Suppressor macrophage (primary cell): ENCODE measurements at regions not wholly inside any gene's neighbourhood (a gene's known extent, or its start where the extent isn't known, plus 50 kb on each side); places are given as distances from the start of the nearest gene placed in this dataset.

Source experiments
- DNase-seq, 4 experiments: peaks; one replicate each; pipeline ENCODE4 v3.0.0-alpha.2; 2020 to 2022

GRCh38 chr1:101290922-101291561 lies 54.2 kb downstream of the S1PR1 start:
- DNase-seq: no peak

- peak; percentile 77 to 90 (median 86) for DNase-seq
Measured at GRCh38 chr1:101291562-101292380, 55.0 kb downstream of the S1PR1 start.

- peak; percentile 18 to 42 (median 34) for DNase-seq
Measured at GRCh38 chr1:101293461-101294051, 56.7 kb downstream of the S1PR1 start.

GRCh38 chr1:101295209-101295608 lies 58.4 kb downstream of the S1PR1 start:
- DNase-seq: no peak

GRCh38 chr1:101298663-101299062 lies 61.8 kb downstream of the S1PR1 start:
- DNase-seq: no peak

- DNase-seq: no peak
Measured at GRCh38 chr1:101299141-101299540, 62.3 kb downstream of the S1PR1 start.

GRCh38 chr1:101299710-101300109 lies 62.9 kb downstream of the S1PR1 start:
- DNase-seq: no peak

- no peak for DNase-seq
Measured at GRCh38 chr1:101300916-101301315, 64.1 kb downstream of the S1PR1 start.

GRCh38 chr1:101301446-101302057 lies 64.7 kb downstream of the S1PR1 start:
- no peak for DNase-seq

- DNase-seq: no peak
Measured at GRCh38 chr1:101302831-101303511, 66.2 kb downstream of the S1PR1 start.

GRCh38 chr1:101307985-101308689 lies 71.3 kb downstream of the S1PR1 start:
- no peak for DNase-seq

- DNase-seq: no peak
Measured at GRCh38 chr1:101308935-101309333, 72.1 kb downstream of the S1PR1 start.

GRCh38 chr1:101309334-101310311 lies 72.8 kb downstream of the S1PR1 start:
- peak; percentile 66 to 75 (median 74) for DNase-seq

- no peak for DNase-seq
Measured at GRCh38 chr1:101310506-101310905, 73.7 kb downstream of the S1PR1 start.

- DNase-seq: no peak
Measured at GRCh38 chr1:101311146-101311920, 74.5 kb downstream of the S1PR1 start.

- DNase-seq: no peak
Measured at GRCh38 chr1:101312147-101312546, 75.3 kb downstream of the S1PR1 start.

- no peak for DNase-seq
Measured at GRCh38 chr1:101313356-101313755, 76.5 kb downstream of the S1PR1 start.

GRCh38 chr1:101314244-101314643 lies 77.4 kb downstream of the S1PR1 start:
- DNase-seq: peak; percentile 23 to 71 (median 56)

GRCh38 chr1:101316256-101316655 lies 79.4 kb downstream of the S1PR1 start:
- DNase-seq: no peak

- no peak for DNase-seq
Measured at GRCh38 chr1:101316799-101317198, 80.0 kb downstream of the S1PR1 start.
